Fibroblast of lung (primary cell): ENCODE measurements at regions not wholly inside any gene's neighbourhood (a gene's known extent, or its start where the extent isn't known, plus 50 kb on each side); places are given as distances from the start of the nearest gene placed in this dataset.

Experiments used
- DNase-seq, 2 donors: peaks; one replicate each; pipeline versions ENCODE4 v3.0.0 to v3.0.0-alpha.2; 2010; ENCODE audit warnings: low read depth in 2 of 2
- H2AFZ ChIP-seq: 2 replicates; pipeline ENCODE4 v1.5.1; 2012; ENCODE audit warnings: low read length, control low read depth, inconsistent platforms
- H3K27ac ChIP-seq: 2 replicates; pipeline ENCODE4 v1.5.1; 2011; ENCODE audit warnings: low read length, control low read depth; ENCODE audit not compliant: insufficient read depth
- H3K27me3 ChIP-seq: 2 replicates; pipeline ENCODE4 v1.5.1; 2011; ENCODE audit warnings: mild to moderate bottlenecking, low read length; ENCODE audit not compliant: control insufficient read depth, insufficient read depth
- H3K36me3 ChIP-seq: 2 replicates; pipeline ENCODE4 v1.5.1; 2011; ENCODE audit warnings: low read length; ENCODE audit not compliant: control insufficient read depth, insufficient read depth
- H3K4me1 ChIP-seq: 2 replicates; pipeline ENCODE4 v1.5.1; 2011; ENCODE audit warnings: low read length; ENCODE audit not compliant: control insufficient read depth, insufficient read depth; ENCODE audit errors: extremely low read depth
- H3K4me2 ChIP-seq: 2 replicates; pipeline ENCODE4 v1.5.1; 2011; ENCODE audit warnings: low read length, control low read depth; ENCODE audit not compliant: insufficient read depth; ENCODE audit errors: extremely low read depth
- H3K4me3 ChIP-seq, 4 experiments: fragments of 200-600 bp in 1 of 4; sonication (generic) in 1 of 4; replicated peaks in 1 of 4; 2 replicates each; pipeline ENCODE4 v1.5.1; 2011 to 2016; ENCODE audit warnings: low read length in 4 of 4, low read depth in 3 of 4, mild to moderate bottlenecking in 3 of 4, control low read depth in 2 of 4, inconsistent platforms in 1 of 4, mixed read lengths in 1 of 4; ENCODE audit not compliant: insufficient read depth in 1 of 4; ENCODE audit errors: control extremely low read depth in 1 of 4
- H3K79me2 ChIP-seq: 2 replicates; pipeline ENCODE4 v1.5.1; 2012; ENCODE audit warnings: mild to moderate bottlenecking, low read length, inconsistent platforms; ENCODE audit not compliant: control insufficient read depth, insufficient read depth
- H3K9ac ChIP-seq: 2 replicates; pipeline ENCODE4 v1.5.1; 2011; ENCODE audit warnings: mild to moderate bottlenecking, low read length, control low read depth; ENCODE audit not compliant: insufficient read depth
- H3K9me3 ChIP-seq: 2 replicates; pipeline ENCODE4 v1.5.1; 2012; ENCODE audit warnings: low read depth, low read length; ENCODE audit not compliant: control insufficient read depth, insufficient read depth
- H4K20me1 ChIP-seq: 2 replicates; pipeline ENCODE4 v1.5.1; 2011; ENCODE audit warnings: low read length; ENCODE audit not compliant: control insufficient read depth, insufficient read depth; ENCODE audit errors: extremely low read depth
- EZH2 ChIP-seq: IDR thresholded peaks from 2 replicates; pipeline ENCODE4 v1.5.1; 2012; ENCODE audit warnings: low read length, control low read depth, mild to moderate bottlenecking; ENCODE audit errors: missing control alignments
- TF ChIP-seq, protein P1 (sequence below), 2 donors: IDR thresholded peaks in 1 of 2; conservative IDR thresholded peaks in 1 of 2; 1 replicate in 1 of 2; 2 replicates in 1 of 2; pipeline ENCODE4 v1.5.1; 2011 to 2012; ENCODE audit warnings: low read length in 2 of 2, control low read depth in 1 of 2, inconsistent platforms in 1 of 2, low read depth in 1 of 2, mild to moderate bottlenecking in 1 of 2

DNA sequence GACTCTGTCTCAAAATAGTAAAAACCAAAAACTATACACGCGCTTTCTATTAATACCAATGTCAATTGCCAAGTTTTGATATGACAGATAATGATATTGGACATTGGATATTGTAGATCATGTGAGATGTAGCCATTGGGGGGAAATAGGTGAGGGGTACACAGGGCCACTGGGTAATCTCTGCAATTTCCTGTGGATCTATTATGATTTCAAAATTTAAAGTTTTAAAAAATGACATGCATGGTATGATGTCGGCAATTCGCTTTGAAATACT, 266.0 kb downstream of the PARN start:
- Histone ChIP-seq H3K27me3 (no peaks in the 10 kb centered on the region), H3K27ac (peak overlapping the region; percentile 59), H3K79me2 (no peaks in the 10 kb centered on the region), H2AFZ (no peak overlapping the region), H3K36me3 (no peaks in the 10 kb centered on the region), H3K9me3 (no peaks in the 10 kb centered on the region), H3K4me2 (peak overlapping the region; percentile 69), H3K4me1 (peaks cover 13% of the 10 kb centered on the region), H3K9ac (no peak overlapping the region), H3K4me3 (peak overlapping the region in 1 of 4 experiments; percentile 20), H4K20me1 (peaks cover 2% of the 10 kb centered on the region)
- no peak for DNase-seq
- TF ChIP-seq EZH2: no peak
- TF ChIP-seq, protein P1, sequence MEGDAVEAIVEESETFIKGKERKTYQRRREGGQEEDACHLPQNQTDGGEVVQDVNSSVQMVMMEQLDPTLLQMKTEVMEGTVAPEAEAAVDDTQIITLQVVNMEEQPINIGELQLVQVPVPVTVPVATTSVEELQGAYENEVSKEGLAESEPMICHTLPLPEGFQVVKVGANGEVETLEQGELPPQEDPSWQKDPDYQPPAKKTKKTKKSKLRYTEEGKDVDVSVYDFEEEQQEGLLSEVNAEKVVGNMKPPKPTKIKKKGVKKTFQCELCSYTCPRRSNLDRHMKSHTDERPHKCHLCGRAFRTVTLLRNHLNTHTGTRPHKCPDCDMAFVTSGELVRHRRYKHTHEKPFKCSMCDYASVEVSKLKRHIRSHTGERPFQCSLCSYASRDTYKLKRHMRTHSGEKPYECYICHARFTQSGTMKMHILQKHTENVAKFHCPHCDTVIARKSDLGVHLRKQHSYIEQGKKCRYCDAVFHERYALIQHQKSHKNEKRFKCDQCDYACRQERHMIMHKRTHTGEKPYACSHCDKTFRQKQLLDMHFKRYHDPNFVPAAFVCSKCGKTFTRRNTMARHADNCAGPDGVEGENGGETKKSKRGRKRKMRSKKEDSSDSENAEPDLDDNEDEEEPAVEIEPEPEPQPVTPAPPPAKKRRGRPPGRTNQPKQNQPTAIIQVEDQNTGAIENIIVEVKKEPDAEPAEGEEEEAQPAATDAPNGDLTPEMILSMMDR (conservative IDR thresholded peaks at IDR 0.05 in 1 of 2, IDR thresholded peaks at IDR 0.05 in 1 of 2; ENCODE audit: low read depth in 1 of 2, low read length in 2 of 2): no peak

GRCh38 chr16:14362774-14363371, 267.2 kb downstream of the PARN start:
- peak; percentile 51 to 69 for DNase-seq
- TF ChIP-seq, protein P1 (conservative IDR thresholded peaks at IDR 0.05 in 1 of 2, IDR thresholded peaks at IDR 0.05 in 1 of 2; ENCODE audit: low read depth in 1 of 2, low read length in 2 of 2): no peak
- no peak for TF ChIP-seq EZH2
- Histone ChIP-seq H3K4me3 (peak overlapping the region; percentile 10 to 22 (median 20)), H3K9me3 (no peaks in the 10 kb centered on the region), H3K79me2 (no peaks in the 10 kb centered on the region), H4K20me1 (peaks cover 2% of the 10 kb centered on the region), H3K4me1 (peaks cover 13% of the 10 kb centered on the region), H3K4me2 (peak overlapping the region; percentile 86), H3K9ac (no peak overlapping the region), H3K27me3 (no peaks in the 10 kb centered on the region), H3K36me3 (no peaks in the 10 kb centered on the region), H3K27ac (peak overlapping the region; percentile 46), H2AFZ (no peak overlapping the region)

DNA sequence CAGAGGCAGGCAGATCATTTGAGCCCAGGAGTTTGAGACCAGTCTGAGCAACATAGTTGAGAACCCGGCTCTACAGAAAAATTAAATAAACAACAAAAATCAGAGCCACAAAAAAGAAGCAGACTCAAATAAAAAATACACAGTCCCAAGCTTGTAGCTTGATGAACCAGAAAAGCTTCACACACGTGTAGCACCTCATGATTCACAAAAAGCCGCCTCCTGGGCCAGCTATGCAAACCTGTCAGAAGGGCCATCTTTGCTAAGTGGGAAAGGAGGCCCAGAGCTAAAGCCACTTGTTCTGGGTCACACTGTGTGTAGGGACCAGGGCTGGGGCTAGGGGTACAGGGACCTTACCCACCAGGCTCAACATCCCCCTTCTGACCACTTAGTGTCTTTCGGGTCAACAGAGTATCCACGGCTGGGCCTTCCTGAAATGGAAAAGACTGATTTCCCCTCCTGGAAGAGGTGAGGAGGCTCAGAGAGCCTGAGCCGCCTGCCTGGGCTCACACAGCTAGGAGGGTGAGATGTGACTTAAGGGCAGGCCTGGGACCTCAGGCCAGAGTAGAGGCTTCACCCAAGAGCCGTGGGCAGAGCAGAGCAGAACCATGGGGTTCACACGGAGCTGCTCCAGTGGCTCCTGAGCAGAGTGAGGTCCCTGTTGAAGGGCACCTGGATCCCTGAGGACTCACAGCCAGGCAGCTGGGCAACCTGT, 269.6 kb downstream of the PARN start:
- peaks cover 2% of the 10 kb centered on the region for H4K20me1 ChIP-seq
- H3K4me3 ChIP-seq: no peak overlapping the region
- H3K9ac ChIP-seq: no peak overlapping the region
- H3K27me3 ChIP-seq: peaks cover 3% of the 10 kb centered on the region
- TF ChIP-seq, protein P1 (conservative IDR thresholded peaks at IDR 0.05 in 1 of 2, IDR thresholded peaks at IDR 0.05 in 1 of 2; ENCODE audit: low read depth in 1 of 2, low read length in 2 of 2): no peak
- no peak for TF ChIP-seq EZH2
- no peak overlapping the region for H2AFZ ChIP-seq
- no peaks in the 10 kb centered on the region for H3K36me3 ChIP-seq
- H3K4me1 ChIP-seq: peaks cover 13% of the 10 kb centered on the region
- no peak overlapping the region for H3K27ac ChIP-seq
- H3K9me3 ChIP-seq: no peaks in the 10 kb centered on the region
- DNase-seq: no peak
- H3K4me2 ChIP-seq: no peak overlapping the region
- no peaks in the 10 kb centered on the region for H3K79me2 ChIP-seq
